GM18498 (cell line): ENCODE measurements at regions not wholly inside any gene's neighbourhood (a gene's known extent, or its start where the extent isn't known, plus 50 kb on each side); places are given as distances from the start of the nearest gene placed in this dataset.

Experiments used
- ATAC-seq: cut with Tn5 transposase; IDR thresholded peaks from one replicate; pipeline ENCODE4 v1.9.1; 2021; ENCODE audit warnings: mild to moderate bottlenecking, moderate library complexity; ENCODE audit not compliant: unreplicated experiment

DNA sequence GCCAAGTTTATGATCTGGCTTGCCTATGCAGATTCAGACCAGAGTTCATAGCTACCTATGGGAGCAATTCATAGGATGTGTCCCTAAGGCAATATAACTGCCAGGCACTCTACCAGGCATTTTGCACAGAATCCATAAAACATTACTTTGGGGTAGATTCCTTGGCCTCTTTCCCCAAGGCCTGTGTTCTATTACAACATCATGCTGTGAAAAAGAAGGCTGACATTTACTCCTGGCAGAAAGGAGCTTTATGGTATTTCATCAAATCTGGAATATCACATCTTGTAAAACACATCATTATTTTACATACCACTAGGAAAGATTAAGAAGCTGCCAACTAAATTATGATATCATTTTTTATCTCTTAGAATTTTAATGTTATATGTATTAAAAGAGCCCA, 287.0 kb upstream of the MARCKS start:
- ATAC-seq, result no peak

GRCh38 chr6:113570641-113571040, 286.5 kb upstream of the MARCKS start:
- no peak for ATAC-seq

- ATAC-seq, result no peak
These were observed 283.0 kb upstream of the MARCKS start for GRCh38 chr6:113574147-113574546.

DNA sequence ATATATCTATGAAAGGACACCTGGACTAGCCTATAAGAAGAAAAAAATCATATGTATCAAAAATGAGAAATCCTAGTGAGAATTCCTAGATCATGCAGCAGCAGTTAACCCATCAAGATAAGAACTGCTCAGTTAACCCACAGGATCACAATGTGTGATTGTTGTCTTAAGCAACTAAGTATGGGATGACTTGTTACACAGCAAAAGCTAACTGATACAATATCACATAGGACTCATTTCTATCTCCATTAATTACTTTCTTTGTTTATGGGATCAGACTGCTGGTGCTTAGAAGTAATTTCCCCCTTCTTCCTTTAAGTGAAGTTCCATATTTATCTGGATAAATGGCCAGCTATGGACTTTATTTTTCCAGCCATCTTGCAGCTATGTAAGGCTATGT, 280.8 kb upstream of the MARCKS start:
- no peak for ATAC-seq

- no peak for ATAC-seq
These were observed 278.5 kb upstream of the MARCKS start for GRCh38 chr6:113578691-113579090.

- no peak for ATAC-seq
These were observed 272.4 kb upstream of the MARCKS start for GRCh38 chr6:113584767-113585166.

- ATAC-seq, result no peak
These were observed 271.9 kb upstream of the MARCKS start for GRCh38 chr6:113585246-113585645.

DNA sequence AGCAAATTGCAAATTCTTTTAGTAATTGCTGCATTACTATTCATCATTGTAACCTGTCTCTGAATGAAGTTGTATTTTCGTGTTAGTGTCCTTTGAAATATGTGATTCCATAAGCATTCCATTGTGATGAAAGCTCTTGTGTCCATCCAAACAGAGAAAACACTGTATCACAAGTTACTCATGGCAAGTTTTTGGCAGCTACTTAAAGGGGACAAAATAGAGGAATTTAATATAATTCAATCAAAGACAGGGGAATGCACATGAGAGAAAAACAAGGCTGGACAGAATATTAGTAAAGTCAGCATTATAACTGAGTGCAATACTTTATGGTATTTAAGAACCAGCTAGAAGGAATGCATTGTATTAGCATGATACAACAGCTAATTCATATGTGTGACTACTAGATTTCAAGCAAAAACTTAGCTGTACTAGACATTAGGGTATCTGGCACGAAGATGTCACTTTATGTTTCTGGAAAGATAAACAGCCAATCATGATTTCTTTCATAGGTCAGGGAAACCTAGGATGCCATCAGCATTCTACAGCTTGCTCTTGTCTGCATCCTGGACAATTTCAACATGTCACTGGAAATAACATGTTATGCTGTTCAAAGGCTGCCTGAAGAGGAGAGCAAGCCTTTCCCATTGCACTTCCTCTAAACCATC, 270.6 kb upstream of the MARCKS start:
- no peak for ATAC-seq

DNA sequence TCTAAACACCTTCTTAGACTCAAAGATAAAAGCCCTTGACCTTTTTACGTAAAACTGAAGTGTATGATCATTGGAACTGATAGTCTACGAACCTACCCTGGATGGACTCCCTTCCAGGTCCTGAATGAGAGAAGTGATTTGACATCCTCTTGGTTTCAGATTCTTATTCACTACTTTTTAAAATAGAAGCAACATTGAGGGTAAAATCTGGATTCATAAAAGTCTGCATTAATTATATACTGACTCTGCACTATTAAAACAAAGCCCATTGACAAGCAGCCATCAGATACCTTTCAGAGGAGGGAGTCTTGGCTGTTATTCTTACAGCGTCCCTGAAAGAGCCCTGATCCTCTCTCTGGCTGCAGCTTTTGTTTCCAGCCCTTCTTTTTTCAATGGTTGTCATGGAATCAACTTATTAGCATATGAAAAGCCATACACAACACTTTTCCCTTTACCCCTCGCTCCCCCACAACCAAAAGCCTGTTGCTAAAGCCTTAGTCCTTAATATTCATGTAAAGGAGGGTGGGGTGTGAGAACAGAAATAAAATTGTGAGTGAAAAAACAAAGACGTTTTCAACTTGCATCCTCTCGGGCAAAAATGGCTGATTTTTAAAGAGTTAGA, 270.0 kb upstream of the MARCKS start:
- ATAC-seq, result no peak

GRCh38 chr6:113588646-113589045, 268.5 kb upstream of the MARCKS start:
- no peak for ATAC-seq

DNA sequence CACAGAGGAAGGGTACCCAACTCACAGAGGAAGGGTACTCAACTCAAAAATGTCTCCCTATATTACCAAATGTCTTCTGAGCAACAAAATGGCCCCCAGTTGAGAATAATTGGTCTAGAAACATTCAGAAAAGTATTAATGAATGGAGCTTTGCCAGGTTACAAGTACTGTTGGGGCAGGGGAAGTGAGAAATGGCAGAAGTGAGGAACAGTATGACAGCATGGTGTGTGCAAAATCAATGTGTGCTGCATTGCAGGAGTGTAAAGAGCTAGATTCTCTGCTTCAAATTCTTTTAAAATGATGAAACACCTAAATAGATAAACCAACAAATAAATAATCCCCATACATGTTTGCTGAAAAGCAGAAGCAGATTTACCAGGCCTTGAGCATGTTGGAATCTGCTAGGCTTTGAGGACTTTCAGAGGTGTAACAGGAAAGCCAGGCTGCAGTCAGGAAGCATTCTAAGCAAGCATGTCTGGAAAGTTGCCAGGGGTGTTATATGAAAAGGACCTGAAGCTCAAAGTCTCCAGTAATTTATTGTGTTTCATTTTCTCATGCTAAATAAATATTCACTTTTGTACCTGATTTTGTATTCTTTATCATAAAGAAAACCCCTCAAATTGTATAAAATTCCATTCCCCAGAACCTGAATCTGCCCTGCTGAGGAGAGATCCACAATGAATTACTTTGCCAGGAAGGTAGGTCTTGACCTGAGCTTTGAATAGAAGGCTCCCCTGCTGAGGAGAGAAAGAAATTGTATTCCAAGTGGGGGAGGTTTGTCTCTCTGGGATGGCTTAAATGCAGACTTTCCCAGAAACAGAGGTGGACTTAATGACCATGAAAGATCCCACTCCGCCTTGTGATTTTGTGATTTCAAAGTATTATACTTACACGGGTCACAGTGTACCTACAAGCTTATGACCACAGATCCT, 265.0 kb upstream of the MARCKS start:
- peak; percentile 76 for ATAC-seq

GRCh38 chr6:113594726-113595125, 262.4 kb upstream of the MARCKS start:
- ATAC-seq, result no peak

DNA sequence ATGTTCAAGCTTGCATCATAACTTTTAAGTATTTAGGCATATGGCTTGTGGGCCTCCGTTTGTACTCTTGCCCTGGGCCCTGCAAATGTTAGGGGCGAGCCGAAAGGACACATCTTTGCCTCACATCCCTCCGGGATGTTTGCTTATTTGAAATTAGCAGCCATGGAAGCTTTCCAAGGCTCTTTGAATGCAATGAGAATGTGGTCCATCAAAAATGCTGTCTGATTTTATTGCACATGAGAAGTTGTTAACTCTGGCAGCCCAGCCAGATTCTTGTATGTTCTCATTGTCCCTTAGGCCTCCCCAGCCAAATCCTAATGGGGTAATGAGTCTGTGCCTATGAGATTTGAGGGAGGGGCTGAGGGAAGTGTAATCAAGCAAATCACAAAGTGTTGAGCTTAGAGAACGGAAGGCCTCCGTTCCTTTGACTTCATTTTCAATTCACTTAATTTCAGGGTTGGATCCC, 261.2 kb upstream of the MARCKS start:
- ATAC-seq, result no peak

DNA sequence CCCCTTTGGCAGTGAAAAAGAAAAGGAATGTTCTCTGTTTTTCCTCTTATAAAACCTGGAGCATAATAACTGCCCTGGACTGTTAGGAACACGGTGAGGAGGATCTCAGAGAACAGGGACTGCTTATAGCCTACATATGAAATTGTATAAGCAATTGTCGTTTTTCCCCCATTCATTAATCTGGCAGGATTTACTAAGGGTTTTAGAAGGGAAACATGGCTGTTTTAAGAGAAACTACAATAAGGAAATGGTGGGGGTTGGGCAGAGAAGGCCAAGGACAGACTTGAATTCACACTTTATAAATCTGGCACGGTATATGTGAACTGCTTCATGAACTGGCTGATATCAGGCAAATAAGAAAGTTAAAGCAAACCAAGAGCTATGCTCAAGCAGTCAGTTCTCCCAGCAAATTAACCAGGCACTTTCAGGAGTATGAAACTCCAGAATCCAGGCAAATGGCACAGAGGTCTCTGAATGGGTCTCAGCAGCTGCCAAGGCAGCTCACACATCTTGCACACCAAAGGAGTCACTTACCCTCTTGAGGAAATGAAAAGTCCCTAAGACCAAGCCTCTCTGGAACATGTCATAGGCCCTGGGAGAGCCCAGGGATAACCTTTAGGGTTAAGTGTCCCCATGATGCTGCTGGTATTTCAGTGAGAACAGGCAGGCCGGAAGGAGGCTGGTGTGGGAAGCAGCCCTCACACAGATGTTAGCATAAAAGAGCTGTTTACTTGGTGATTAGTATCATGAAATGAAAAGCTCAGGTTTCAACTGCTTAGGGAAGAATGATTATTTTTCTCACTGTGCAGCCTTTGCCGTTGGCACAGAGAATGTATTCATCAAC, 260.5 kb upstream of the MARCKS start:
- ATAC-seq, result no peak

- ATAC-seq, result no peak
These were observed 259.9 kb upstream of the MARCKS start for GRCh38 chr6:113597231-113597583.

DNA sequence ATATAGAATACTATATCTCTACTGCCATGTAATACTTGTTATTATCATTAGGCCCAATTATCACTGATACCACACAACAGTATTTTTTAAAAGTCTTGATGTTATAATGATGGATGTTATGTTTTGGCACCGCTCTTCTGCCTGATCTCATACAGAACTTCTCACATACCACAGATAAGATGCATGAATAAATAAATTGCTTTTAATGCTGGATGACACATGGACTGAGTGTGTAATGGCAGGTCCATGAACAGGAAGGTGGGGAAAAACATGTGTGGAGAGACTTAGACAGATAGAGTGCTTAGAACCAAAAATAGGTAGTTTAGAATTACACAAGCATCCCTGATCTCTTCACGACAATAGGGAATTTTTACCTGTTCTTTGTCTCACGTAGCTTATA, 258.4 kb upstream of the MARCKS start:
- no peak for ATAC-seq

DNA sequence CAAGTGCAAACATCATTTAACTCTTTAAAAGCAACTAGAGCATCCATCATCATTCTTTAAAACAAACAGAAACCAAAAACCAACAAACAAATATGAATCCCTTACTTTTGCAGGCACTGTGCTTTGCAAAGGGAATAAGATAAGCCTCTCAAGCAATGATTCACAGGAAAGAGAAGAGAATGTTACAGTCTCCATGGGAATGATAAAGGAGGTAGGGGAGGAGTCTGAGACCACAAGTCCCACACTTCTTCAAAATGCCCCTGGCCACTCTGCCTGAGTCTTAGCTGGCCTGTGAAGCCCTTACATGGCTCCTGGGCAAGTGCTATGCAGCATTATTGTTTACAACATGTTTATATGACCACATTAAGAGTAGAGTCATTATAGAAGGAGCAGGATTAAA, 257.7 kb upstream of the MARCKS start:
- ATAC-seq, result no peak

GRCh38 chr6:113600551-113601339, 256.4 kb upstream of the MARCKS start:
- ATAC-seq, result no peak

DNA sequence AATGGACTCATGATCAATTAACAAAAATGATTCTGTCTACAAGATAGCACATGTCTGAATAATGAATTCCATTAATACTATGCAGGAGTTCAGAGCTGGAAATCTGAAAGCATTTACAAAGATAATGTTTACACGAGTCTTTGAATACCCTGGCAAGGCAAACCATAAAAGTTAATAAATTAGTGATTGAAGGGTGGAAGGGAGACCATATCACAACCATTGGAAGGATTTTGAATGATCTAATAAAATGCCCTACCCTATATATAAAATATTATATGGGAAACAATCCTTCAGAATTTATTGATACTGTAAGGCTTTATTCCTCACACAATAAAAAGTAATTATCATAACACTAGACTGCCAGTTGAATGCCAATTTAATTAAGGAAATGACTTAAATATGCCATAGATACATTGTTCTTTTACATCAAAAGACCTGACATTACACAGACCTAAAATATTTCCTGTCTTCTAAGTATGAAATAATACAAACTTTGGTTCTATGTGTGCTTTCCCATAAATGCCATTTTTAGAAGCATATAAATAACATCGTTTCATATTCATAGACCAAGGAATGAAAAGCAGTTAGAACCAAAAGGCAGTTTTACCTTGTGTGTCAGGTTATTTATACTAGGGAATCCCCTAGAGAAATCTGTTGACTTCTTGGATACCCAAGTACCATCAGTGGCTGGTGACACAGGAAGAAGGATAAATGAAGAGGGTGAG, 249.2 kb upstream of the MARCKS start:
- no peak for ATAC-seq
